ENCODE measurements at regions not wholly inside any gene's neighbourhood (a gene's known extent, or its start where the extent isn't known, plus 50 kb on each side); places are given as distances from the start of the nearest gene placed in this dataset.
"Not testable (repeated sequence)": the region's sequence is repeated elsewhere in the genome, so short reads cannot be mapped to it uniquely, and the experiment has no call there.

DNA sequence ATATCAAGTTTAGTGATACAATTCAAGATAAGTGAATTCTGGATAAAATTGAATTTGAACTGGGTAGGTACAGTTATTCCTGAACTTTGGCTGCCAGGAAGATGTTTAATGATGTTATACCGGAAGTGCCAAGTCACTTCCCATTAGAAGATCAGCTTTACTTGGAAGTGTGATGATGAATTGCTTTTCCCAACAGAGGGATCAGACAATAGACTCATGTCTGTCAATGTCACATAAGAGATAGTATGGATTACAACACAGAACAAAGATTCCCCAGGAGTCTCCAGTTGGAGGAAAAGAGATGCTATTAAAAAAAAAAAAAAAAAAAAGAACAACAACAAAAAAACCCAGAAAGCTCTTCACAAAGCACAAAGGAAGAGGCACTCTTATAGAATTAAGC lies 497.9 kb upstream of the EPHA7 start:
- DNase-seq: no peak

DNA sequence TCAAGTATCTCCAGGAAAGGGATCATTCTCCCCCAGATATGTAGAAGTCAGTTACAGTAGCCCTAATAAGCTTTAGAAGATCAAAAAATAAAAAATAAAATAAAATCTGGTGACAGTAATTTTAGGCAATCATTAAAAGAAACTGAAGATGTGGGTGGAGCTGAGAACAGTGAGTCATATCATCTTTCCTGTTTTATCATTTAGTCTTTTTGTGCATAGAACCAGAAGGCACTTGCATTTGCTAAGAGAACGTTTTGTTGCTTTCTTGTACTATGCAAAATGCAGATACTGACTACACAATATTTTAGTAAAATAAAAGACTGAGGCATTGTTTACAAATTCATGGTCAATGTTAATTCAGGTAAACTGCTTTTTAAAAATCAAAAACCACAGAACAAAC lies 497.4 kb upstream of the EPHA7 start:
- no peak for DNase-seq

DNA sequence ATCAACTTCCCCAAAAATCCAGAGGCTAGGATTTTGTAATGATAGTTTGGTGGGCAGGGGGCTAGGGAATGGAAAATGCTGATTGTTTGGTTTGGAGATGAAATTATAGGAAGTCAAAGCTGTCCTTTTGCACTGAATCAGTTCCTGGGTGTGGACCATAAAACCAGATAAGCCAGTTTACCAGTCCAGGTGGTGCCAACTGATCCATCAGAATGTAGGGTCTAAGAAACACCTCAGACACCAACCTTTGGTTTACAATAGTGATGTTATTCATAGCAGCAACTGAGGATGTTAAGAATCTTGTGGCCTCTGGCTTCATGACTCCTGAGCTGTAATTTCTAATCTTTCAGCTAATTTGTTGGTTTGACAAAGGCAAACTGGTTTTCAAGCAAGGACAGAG lies 496.6 kb upstream of the EPHA7 start:
- no peak for DNase-seq

DNA sequence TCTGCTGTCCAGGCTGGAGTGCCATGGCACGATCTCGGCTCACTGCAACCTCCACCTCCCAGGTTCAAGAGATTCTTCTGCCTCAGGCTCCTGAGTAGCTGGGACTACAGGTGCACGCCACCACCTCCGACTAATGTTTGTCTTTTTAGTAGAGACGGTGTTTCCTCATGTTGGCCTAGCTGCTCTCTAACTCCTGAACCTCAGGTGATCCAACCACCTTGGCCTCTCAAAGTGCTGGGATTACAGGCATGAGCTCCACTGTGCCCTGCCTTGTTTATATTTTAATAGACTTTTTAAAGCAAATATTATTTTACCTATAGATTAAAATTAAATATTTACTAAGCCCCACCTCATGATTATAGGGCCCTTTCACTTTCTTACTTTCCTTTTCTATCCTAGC lies 483.2 kb upstream of the EPHA7 start:
- no peak for DNase-seq

DNA sequence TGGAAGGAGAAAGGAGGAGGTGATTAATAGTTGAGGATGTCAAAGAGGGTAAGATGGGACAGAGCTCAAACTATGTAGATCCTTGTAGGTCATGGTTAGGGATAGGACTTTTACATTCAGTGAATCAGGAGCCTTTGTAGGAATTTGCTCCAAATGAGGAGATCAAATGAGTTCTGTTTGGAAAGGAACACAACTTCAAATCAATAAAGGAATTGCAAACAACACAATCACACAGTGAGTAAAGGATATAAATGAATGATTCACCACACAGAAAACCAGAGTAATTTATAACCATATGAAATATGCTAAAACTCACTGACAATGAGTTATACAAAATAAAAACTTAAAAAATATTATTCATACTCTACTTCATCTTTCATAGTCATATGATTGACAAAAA lies 480.8 kb upstream of the EPHA7 start:
- DNase-seq: no peak

DNA sequence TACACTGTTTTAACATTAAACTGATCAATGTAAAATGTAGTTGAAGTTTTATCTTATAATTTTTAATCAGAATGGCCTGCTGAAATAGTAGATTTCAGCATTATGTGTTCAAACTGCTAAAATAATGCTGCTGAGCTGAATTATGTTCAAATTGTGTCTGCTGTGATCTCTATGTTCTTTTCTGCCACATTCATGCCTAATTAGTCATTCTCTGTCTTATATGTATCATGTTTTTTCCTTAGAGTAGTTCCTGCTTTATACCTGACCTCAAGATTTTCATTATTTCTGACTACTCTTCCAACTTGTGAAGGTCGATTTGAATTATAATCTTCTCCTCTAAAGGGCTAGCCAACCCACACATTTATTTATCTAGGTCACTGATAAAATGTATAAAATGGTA lies 476.7 kb upstream of the EPHA7 start:
- no peak for DNase-seq

DNA sequence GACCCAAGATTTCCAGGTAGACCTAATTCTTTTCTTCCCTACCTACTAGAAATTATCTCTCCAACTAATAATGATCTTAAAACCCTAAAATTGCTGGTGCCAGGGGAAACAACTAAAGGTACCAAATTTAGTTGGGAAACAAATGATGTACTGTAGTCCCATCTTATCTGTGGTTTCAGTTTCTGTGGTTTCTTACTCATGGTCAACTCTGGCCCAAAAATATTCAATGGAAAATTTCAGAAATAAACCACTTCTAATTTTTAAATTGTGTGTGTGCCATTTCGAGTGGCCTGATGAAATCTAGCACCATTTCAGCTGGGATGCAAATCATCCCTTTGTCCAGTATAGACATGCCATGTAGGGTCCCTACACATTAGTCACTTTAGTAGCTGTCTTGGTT lies 475.2 kb upstream of the EPHA7 start:
- no peak for DNase-seq

DNA sequence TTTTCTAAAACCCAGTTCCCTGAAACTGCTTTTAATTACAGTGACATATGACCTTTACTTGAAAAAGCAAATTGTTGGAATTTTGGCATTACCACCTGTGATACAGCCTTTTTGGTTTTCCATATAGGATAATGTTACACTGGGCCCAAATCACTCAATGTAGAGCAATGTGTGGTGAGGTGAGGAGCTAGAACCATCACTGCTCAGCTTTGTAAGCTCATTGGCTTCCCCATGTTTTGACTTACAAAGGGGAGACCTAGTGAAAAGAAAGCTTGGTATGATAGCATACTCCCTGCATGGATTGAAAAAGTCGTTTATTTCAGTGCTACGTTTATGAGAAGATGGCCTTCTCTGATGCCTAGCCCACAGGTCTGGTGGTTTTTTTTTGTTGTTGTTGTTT lies 470.4 kb upstream of the EPHA7 start:
- no peak for DNase-seq

DNA sequence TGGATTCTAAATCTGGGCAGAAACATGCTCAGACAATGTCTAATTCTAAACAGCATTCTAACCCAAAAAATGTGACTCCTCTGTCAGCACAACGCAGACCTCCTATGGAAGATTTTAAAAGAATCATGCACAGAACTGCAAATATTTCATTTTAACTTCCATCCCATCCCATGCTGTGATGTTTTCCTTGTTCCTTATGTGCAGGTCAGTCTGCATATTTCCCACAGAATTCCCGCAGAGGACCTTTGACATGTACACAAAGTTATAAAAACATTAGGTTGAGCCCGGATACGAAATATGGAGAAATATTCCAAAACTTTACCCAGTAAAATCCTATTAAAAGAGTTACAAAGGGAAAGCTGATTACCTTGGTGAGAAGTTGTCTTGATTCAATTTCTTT lies 467.1 kb upstream of the EPHA7 start:
- DNase-seq: no peak

DNA sequence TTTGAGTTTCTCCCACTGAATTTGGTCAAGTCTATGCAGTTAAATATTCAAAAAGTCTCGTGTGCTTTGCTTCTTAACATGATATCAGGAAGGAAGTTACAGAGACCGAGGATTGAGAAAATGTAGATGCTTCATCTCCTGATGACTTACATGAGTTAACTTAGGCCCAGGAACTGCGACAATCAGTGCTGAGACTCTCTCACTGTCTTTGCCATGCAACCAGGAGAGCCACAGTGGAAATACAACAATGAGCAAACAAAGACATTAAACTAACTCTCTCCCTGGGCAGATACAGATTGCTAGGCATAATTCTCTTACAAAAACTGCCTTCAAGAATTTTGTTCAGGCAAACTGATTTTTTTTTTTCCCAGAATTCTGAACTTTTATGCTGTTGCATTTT lies 440.6 kb upstream of the EPHA7 start:
- no peak for DNase-seq

DNA sequence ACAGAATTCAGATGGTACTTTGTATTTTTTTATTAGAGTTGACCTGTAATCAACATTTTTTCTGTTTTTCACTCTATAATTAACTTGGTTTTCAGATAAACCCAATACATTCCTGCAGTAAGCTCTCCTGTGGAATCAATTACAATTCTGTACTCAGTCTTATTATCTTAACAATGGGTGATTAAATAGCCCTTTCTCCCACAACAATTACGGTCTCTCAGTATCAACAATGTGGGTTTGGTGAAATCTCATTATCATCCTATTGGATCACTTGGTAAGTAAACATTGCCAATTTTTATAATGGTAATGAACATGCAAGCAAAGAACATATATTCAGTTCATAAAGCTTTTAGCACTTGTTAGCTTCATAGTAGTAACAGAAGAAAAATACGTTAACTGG lies 438.9 kb upstream of the EPHA7 start:
- DNase-seq: no peak

DNA sequence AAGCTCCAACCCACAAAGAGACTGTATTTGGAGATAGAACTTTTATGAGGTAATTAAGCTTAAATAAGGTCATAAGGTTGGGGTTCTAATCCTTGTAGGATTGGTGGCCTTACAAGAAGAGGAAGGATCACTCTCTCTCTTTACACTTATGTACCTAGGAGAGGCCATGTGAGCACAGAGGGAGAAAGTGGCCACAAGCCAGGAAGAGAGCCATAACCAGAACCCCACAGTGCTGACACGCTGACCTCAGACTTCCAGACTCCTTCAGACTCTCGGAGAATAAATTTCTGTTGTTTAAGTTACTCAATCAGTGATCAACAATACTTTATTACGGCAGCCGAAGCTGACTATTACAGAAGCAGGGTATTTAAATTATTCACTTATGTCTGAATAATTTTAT lies 430.5 kb upstream of the EPHA7 start:
- DNase-seq: no peak

DNA sequence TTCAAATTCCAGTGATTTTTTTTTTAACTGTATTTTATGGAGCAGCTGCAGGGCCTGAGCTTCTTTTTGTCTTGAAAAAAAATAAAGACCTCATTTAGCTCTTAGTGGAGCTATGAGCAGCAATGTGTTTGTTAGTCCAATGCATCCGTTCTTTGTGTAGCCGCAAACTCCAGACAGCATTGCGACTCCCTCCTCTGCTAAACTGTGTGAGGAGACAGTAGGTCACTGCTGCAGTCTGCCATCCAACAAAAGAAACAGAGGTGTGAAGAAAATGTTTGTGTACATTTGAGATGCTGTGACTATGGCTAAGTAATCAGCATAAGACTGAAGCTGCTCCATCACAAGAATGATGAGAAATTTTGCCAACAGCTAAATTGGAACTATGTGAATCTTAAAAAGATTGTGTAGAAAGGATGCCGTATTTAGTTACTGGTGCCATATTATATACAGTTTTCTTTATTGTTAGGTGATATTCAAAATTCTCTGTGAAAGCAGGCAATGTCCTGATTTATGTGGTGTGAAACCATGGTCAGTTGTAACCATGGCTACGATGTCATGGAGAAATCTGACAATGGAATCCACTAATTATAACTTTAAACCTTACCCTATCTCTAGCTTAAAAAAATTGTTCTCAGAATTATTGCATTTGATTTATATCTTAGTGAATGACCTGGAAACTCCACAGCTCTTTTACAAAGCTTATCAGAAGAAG lies 428.8 kb upstream of the EPHA7 start:
- DNase-seq: no peak

DNA sequence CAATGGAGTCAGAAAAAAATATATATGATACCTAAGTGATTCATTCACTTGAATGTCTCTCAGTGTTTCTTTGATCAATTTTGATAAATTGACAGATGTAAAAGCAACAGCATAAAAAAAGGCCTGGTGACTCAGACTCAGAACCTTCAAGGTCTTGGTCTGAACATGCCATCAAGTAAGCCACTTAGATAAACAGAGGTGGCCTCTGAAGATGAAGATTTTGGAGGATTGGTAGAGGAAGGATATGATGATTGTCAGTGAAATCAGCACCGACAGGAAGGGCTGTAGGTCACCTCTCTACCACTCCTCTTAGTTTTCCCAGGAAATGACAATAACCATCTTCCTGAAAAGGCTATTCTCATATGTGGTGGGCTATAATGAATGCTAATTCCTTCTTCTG lies 422.8 kb upstream of the EPHA7 start:
- no peak for DNase-seq

DNA sequence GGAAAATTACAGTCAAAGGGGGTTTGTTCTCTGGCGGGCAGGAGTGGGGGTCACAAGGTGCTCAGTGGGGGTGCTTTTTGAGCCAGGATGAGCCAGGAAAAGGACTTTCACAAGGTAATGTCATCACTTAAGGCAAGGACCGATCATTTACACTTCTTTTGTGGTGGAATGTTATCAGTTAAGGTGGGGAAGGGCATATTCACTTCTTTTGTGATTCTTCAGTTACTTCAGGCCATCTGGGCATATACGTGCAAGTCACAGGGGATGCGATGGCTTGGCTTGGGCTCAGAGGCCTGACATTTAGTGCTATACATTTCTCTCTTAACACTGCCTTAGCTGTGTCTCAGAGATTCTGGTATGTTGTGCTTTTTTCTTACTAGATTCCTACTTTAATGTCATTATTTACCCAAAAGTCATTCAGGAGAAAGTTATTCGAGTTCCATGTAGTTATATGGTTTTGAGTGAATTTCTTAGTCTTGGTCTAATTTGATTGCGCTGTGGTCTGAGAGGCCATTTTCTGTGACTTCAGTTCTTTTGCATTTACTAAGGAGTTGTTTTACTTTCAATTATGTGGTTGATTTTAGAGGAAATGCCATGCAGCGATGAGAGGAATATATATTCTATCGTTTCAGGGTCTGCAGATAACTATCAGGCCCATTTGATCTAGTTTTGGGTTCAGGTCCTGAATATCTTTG lies 416.2 kb upstream of the EPHA7 start:
- DNase-seq: not testable (repeated sequence)

DNA sequence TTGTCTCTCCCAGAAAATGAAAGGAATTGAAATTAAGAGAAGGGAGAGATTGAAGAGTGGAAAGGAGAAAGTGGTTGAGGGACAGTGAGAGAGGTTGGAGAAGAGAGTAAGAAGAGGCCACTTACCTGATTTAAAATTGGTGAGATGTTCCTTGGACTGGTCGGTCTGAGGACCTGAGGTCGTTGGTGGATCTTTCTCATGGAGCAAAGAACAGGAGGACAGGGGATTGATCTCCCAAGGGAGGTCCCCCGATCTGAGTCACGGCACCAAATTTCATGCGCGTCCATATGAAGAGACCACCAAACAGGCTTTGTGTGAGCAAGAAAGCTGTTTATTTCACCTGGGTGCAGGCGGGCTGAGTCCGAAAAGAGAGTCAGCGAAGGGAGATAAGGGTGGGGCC lies 415.7 kb upstream of the EPHA7 start:
- DNase-seq: not testable (repeated sequence)

DNA sequence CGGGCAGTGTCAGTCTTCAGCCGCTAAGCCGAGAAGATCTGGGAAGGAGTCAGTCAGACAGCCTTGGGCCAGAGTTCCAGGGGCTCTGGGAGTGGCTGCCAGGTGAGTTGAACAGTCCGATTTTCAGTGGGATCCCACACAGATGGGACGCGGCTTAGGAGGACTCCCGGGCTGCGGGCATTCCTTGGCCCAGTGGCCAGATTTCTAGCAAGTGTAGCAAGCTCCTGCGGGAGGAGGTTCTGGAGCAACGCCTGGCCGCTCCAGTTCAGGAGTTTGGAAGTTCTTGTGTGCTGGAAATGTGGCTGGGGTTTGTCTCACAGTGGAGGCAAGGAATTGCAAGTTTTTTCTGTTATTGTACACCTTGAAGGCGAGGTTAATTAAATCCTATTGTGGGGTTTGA lies 414.0 kb upstream of the EPHA7 start:
- not testable (repeated sequence) for DNase-seq

DNA sequence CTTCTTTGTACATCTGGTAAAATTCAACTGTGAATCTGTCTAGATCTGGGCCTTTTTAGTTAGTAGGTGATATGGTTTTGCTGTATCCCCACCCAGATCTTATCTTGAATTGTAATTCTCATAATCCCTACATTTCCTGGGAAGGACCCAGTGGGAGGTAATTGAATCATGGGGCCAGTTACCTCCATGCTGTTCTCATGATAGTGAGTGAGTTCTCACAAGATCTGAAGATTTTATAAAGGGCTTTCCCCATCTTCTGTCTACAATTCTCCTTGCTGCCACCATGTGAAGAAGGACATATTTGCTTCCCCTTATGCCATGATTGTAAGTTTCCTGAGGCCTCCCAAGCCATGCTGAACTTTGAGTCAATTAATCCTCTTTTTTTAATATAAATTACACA lies 410.4 kb upstream of the EPHA7 start:
- not testable (repeated sequence) for DNase-seq

DNA sequence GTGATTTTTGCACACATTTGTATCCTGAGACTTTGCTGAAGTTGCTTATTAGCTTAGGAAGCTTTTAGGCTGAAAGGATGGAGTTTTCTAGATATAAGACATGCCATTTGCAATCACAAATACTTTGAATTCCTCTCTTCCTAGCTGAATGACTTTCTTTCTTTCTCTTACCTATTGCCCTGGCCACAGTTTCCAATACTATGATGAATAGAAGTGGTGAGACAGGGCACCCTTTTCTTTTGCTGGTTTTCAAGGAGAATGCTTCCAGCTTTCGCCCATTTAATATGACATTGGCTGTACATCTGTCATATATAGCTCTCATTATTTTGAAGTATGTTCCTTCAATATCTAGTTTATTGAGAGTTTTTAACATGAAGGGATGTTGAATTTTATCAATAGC lies 409.6 kb upstream of the EPHA7 start:
- no peak for DNase-seq

DNA sequence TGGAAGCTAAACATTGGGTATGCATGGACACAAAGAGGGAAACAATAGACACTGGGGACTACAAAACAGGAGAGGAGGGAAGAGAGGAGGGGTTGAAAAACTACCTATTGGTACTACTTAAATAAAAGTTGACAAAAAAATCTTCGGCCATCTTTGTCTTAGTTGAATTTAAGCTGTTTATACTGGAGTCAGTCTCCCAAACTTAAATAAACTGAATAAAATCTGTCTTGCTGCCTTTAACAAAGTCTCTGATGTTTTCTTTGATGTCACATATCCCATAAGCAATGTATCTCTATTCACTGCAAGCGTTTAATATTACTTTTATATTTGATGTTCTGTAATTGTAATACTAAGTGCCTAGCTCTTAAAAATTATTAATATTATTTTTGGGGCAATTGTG lies 409.2 kb upstream of the EPHA7 start:
- no peak for DNase-seq

DNA sequence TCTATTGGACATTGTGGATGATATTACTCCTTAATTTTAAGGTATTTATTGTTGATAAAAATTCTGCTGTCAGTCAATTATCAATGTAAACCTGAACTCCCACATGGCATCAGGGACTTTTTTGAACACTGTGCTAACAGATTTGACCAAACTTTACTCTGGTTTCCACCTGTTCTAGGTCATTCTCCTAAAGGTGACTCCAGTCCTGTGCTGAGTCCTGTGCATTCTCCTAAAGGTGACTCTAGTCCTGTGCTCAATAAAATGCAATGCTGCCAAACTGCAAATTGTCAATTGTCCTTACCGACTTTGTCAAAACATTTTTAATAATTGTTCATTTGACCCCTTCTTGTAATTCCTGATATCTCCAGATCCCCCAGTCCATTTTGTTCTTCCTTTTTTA lies 408.4 kb upstream of the EPHA7 start:
- DNase-seq: no peak

DNA sequence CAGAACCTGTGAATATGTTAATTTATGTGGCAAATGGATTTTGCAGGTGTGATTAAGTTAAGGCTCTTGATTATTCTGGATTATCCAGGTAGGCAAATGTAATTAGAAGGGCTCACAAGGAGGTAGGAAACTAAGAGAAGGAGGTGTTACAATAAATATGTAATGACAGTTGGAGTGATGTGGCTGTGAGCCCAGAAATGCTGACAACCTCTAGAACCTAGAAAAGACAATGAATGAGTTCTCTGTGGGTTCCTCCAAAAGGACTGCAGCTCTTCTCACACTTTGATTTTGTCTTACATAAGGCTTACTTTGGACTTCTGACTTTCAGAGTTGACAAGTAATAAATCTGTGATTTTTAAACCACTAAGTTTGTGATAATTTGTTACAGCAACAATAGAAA lies 406.6 kb upstream of the EPHA7 start:
- no peak for DNase-seq

DNA sequence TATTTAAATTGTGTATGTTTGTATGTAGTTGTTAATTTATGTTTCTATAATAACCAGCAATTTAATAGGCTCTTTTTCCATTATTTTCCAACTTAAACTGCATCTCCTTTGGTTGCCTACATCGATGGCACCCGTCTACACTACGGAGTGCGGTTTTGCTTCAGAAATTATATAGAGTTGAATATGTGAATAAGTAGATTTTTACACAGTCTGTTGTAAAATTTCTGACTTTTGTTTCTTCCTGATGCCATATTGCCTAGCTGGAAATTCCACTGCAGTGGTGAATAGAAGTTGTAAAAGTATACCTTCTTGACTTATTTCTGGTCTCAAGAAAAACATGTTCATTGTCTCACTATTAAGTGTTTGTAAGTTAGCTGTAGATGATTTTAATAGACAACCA lies 404.1 kb upstream of the EPHA7 start:
- DNase-seq: no peak

DNA sequence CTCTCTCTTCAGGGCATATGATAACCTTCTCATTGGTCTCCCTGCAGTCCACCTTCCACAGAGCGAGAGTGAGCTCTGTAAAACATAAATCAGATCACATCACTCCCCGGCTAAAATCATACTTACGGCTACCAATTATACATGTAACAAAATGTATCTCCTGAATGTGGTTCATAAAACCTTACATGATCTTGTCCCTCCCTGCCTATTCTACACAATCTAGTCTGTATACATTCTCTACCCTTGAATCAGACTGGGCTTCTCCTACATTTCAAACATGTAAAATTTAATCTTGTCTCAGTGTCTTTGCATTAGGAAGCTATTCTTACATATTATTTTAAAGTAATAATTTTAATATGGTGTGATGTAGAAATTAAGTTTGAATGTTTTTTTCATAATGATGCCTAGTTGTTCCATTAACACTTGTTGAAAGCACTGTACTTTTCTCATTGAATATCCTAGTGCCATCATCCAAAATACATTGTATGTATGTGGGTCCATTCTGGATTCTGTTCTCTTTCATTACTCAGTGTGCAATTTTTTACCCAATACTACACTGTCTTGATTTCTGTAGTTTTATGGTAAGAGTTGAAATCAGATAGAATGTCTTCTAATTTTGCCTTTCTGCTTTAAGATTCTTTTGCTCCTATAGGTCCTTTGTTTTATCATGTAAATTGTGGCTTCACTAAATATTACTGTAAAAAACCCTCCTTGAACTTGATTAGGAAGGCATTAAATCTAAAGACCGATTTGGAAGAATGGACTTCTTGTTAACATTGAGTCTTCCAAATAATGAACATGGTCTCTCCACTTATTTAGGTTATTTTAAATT lies 403.3 kb upstream of the EPHA7 start:
- DNase-seq: no peak
